ENCODE measurements at regions not wholly inside any gene's neighbourhood (a gene's known extent, or its start where the extent isn't known, plus 50 kb on each side); places are given as distances from the start of the nearest gene placed in this dataset.

GRCh38 chr13:82407321-82407720 lies 1475.0 kb downstream of the SLITRK1 start:
- TF ChIP-seq CTCF (IDR thresholded peaks at IDR 0.05; ENCODE audit: poor library complexity) (no peak), EZH2phosphoT487 (IDR thresholded peaks at IDR 0.05; ENCODE audit: low read depth, severe bottlenecking, unreplicated experiment) (no peak)

Data from hepatocyte (in vitro differentiated cells).